Epithelial cell of esophagus (primary cell): ENCODE measurements at regions not wholly inside any gene's neighbourhood (a gene's known extent, or its start where the extent isn't known, plus 50 kb on each side); places are given as distances from the start of the nearest gene placed in this dataset.

Experiments
- DNase-seq: peaks from one replicate; pipeline ENCODE4 v3.0.0; 2010; ENCODE audit warnings: low read depth
- H3K4me3 ChIP-seq: 2 replicates; pipeline ENCODE4 v1.5.1; 2011; ENCODE audit warnings: mild to moderate bottlenecking, low read length, control low read depth
- CTCF ChIP-seq: IDR thresholded peaks from 2 replicates; pipeline ENCODE4 v1.5.1; 2011; ENCODE audit warnings: low read depth, mild to moderate bottlenecking, low read length, control low read depth, inconsistent platforms; ENCODE audit not compliant: insufficient read depth; ENCODE audit errors: missing control alignments

GRCh38 chr2:145351864-145352425, 832.0 kb upstream of the ZEB2 start:
- no peak for TF ChIP-seq CTCF
- no peak overlapping the region for H3K4me3 ChIP-seq
- no peak for DNase-seq

- TF ChIP-seq CTCF: no peak
- H3K4me3 ChIP-seq: no peak overlapping the region
- DNase-seq: peak; percentile 55
Measured at GRCh38 chr2:145350011-145350410, 830.1 kb upstream of the ZEB2 start.

- no peak for DNase-seq
- TF ChIP-seq CTCF: no peak
- H3K4me3 ChIP-seq: no peak overlapping the region
Measured at GRCh38 chr2:145344076-145344724, 824.3 kb upstream of the ZEB2 start.

- TF ChIP-seq CTCF: no peak
- no peak for DNase-seq
- no peak overlapping the region for H3K4me3 ChIP-seq
Measured at GRCh38 chr2:145343287-145343686, 823.4 kb upstream of the ZEB2 start.

DNA sequence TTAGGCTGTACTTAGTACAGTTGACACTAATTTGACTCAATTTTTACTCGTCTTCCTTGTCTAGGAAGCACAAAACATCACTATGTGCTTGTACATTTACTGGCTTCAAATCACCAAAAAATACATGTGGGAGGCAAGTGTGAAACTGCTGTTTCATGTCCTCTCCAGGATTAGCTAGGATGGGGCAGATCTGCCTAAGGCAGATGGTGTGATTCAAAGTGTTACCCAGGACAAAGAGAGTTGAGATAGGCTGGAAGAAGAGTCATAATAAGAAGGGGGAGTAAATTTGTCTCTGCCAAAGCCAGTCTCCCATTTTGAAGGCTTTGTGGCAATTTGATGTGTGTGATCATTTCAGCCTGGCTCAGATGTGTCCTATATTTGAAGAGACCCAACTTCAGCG, 821.6 kb upstream of the ZEB2 start:
- TF ChIP-seq CTCF: no peak
- DNase-seq: no peak
- no peak overlapping the region for H3K4me3 ChIP-seq

DNA sequence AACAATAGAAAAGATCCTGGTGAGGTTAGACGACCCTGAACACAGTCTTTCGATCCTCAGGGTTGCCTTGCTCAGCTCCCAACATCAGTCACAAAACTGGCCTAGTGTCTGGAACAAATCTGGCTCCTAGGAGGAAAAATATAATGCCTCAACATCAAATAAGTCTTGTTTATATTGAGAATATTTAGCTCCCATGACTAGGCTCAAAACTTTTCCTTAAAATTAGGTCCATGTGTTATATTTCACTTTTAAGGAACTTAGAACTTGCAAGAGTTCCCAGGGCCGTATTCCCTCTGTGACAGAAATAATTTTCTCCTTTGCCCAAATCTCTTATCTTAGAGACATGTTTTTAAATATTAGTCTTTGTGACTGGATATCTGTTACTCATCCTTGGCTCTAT, 819.7 kb upstream of the ZEB2 start:
- no peak for DNase-seq
- no peak for TF ChIP-seq CTCF
- H3K4me3 ChIP-seq: no peak overlapping the region
